H1 (cell line): ENCODE measurements at regions not wholly inside any gene's neighbourhood (a gene's known extent, or its start where the extent isn't known, plus 50 kb on each side); places are given as distances from the start of the nearest gene placed in this dataset.

Source experiments
- CTCF ChIA-PET: fragments of 300-600 bp; sonication (Branson Sonifier 250); formaldehyde crosslinking; loops from one replicate; lab custom pipeline; 2021; ENCODE audit not compliant: partially characterized antibody; lab: Charles Lee
- POLR2A ChIA-PET: fragments of 300-600 bp; sonication (Branson Sonifier 250); formaldehyde crosslinking; loops from one replicate; lab custom pipeline; 2021; ENCODE audit warnings: inconsistent platforms; ENCODE audit not compliant: partially characterized antibody; lab: Charles Lee
- DNase-seq, 2 experiments: peaks; one replicate each; pipeline versions ENCODE4 v3.0.0 to v3.0.0-alpha.2; 2010 to 2022; ENCODE audit warnings: low spot score in 2 of 2, low read depth in 1 of 2, mixed read lengths in 1 of 2
- FAIRE-seq: peaks from 2 replicates; lab custom pipeline; 2011; peaks lifted over from hg19 to GRCh38; lab: Jason Lieb, UNC
- H2AFZ ChIP-seq: 2 replicates; pipeline ENCODE4 v1.8.1; 2012; ENCODE audit warnings: low read length, inconsistent platforms
- H2AK5ac ChIP-seq: 2 replicates; pipeline ENCODE4 v1.6.1; 2013; ENCODE audit warnings: low read depth, low read length
- H2BK120ac ChIP-seq: replicated peaks from 2 replicates; pipeline ENCODE3; 2013; ENCODE audit warnings: low read depth, low read length, inconsistent platforms
- H2BK12ac ChIP-seq: 2 replicates; pipeline ENCODE4 v1.6.1; 2013; ENCODE audit warnings: low read depth, low read length
- H2BK15ac ChIP-seq: 2 replicates; pipeline ENCODE4 v1.6.1; 2013; ENCODE audit warnings: low read length
- H2BK20ac ChIP-seq: 2 replicates; pipeline ENCODE4 v1.6.1; 2013; ENCODE audit warnings: low read length
- H2BK5ac ChIP-seq: 2 replicates; pipeline ENCODE4 v1.6.1; 2013; ENCODE audit warnings: low read depth, low read length
- H3K14ac ChIP-seq: 2 replicates; pipeline ENCODE4 v1.6.1; 2013; ENCODE audit warnings: inconsistent platforms; ENCODE audit not compliant: insufficient read length
- H3K18ac ChIP-seq: 2 replicates; pipeline ENCODE4 v1.6.1; 2013; ENCODE audit warnings: low read length; ENCODE audit errors: extremely low read depth
- H3K23ac ChIP-seq: 2 replicates; pipeline ENCODE4 v1.6.1; 2013; ENCODE audit warnings: inconsistent platforms; ENCODE audit not compliant: insufficient read length
- H3K23me2 ChIP-seq: 2 replicates; pipeline ENCODE4 v1.6.1; 2013; ENCODE audit warnings: low read depth, low read length
- H3K27ac ChIP-seq: 2 replicates; pipeline ENCODE4 v1.6.1; 2011; ENCODE audit warnings: low read depth, low read length, inconsistent platforms
- H3K27me3 ChIP-seq, 4 experiments: replicated peaks in 1 of 4; 1 replicate in 1 of 4; 2 replicates in 3 of 4; pipeline versions ENCODE4 v1.6.1 to v1.8.1; 2011 to 2013; ENCODE audit warnings: low read length in 3 of 4, mild to moderate bottlenecking in 3 of 4, inconsistent platforms in 2 of 4, mixed read lengths in 2 of 4, moderate library complexity in 1 of 4; ENCODE audit not compliant: control insufficient read depth in 3 of 4, insufficient read depth in 3 of 4; ENCODE audit errors: extremely low read depth in 1 of 4
- H3K36me3 ChIP-seq, 4 experiments: 2 replicates each; pipeline versions ENCODE4 v1.6.1 to v1.8.1; 2011 to 2013; ENCODE audit warnings: mild to moderate bottlenecking in 4 of 4, low read length in 3 of 4, moderate library complexity in 2 of 4, control low read depth in 1 of 4, inconsistent platforms in 1 of 4; ENCODE audit not compliant: insufficient read depth in 4 of 4, control insufficient read depth in 2 of 4
- H3K4ac ChIP-seq: replicated peaks from 2 replicates; pipeline ENCODE3; 2013; ENCODE audit warnings: low read length, low read depth, mixed read lengths, inconsistent platforms; ENCODE audit not compliant: insufficient read length
- H3K4me1 ChIP-seq, 4 experiments: replicated peaks in 1 of 4; 1 replicate in 1 of 4; 2 replicates in 3 of 4; pipeline versions ENCODE4 v1.6.1 to v1.8.1; 2011 to 2013; ENCODE audit warnings: low read length in 3 of 4, inconsistent platforms in 2 of 4, mixed read lengths in 1 of 4; ENCODE audit not compliant: insufficient read depth in 4 of 4, control insufficient read depth in 3 of 4
- H3K4me2 ChIP-seq, 2 experiments: 2 replicates each; pipeline versions ENCODE4 v1.6.1 to v1.8.1; 2011 to 2013; ENCODE audit warnings: low read depth in 2 of 2, low read length in 2 of 2, control low read depth in 1 of 2, inconsistent platforms in 1 of 2, mild to moderate bottlenecking in 1 of 2; ENCODE audit not compliant: insufficient read depth in 1 of 2
- H3K4me3 ChIP-seq, 4 experiments: fragments of 200-600, 300-600 bp in 1 of 4; sonication (generic), shearing (Covaris generic), sonication (Bioruptor Twin) in 1 of 4; 2 replicates each; pipeline versions ENCODE4 v1.5.1 to v1.8.1; 2011 to 2016; ENCODE audit warnings: low read length in 4 of 4, low read depth in 3 of 4, control low read depth in 2 of 4, inconsistent platforms in 2 of 4, mild to moderate bottlenecking in 2 of 4, mixed read lengths in 1 of 4, moderate library complexity in 1 of 4; ENCODE audit not compliant: insufficient read depth in 2 of 4; ENCODE audit errors: extremely low read depth in 1 of 4
- H3K56ac ChIP-seq: replicated peaks from 2 replicates; pipeline ENCODE3; 2013; ENCODE audit warnings: low read depth, mild to moderate bottlenecking, mixed read lengths, low read length, inconsistent platforms; ENCODE audit not compliant: insufficient read length
- H3K79me1 ChIP-seq: 2 replicates; pipeline ENCODE4 v1.6.1; 2013; ENCODE audit warnings: low read depth, low read length, control low read depth
- H3K79me2 ChIP-seq, 2 experiments: 2 replicates each; pipeline versions ENCODE4 v1.6.1 to v1.8.1; 2012 to 2013; ENCODE audit warnings: low read length in 2 of 2, mild to moderate bottlenecking in 2 of 2, inconsistent platforms in 1 of 2; ENCODE audit not compliant: insufficient read depth in 2 of 2, control insufficient read depth in 1 of 2
- H3K9ac ChIP-seq, 4 experiments: replicated peaks in 1 of 4; 1 replicate in 1 of 4; 2 replicates in 3 of 4; pipeline versions ENCODE4 v1.6.1 to v1.8.1; 2011 to 2013; ENCODE audit warnings: low read depth in 3 of 4, low read length in 3 of 4, control low read depth in 2 of 4, mild to moderate bottlenecking in 2 of 4, moderate library complexity in 2 of 4, inconsistent platforms in 1 of 4; ENCODE audit errors: extremely low read depth in 1 of 4
- H3K9me3 ChIP-seq, 2 experiments: 2 replicates each; pipeline versions ENCODE4 v1.6.1 to v1.8.1; 2012 to 2013; ENCODE audit warnings: mild to moderate bottlenecking in 2 of 2, moderate library complexity in 2 of 2, control low read depth in 1 of 2, inconsistent platforms in 1 of 2, low read depth in 1 of 2, low read length in 1 of 2, mixed read lengths in 1 of 2; ENCODE audit not compliant: insufficient read depth in 2 of 2
- H4K20me1 ChIP-seq, 2 experiments: replicated peaks in 1 of 2; 2 replicates each; pipeline versions ENCODE3 to v1.8.1; 2011 to 2013; ENCODE audit warnings: inconsistent platforms in 2 of 2, low read length in 2 of 2, mild to moderate bottlenecking in 1 of 2; ENCODE audit not compliant: insufficient read depth in 2 of 2, control insufficient read depth in 1 of 2
- H4K5ac ChIP-seq: 2 replicates; pipeline ENCODE4 v1.6.1; 2013; ENCODE audit warnings: low read length, low read depth, mixed read lengths, inconsistent platforms; ENCODE audit not compliant: insufficient read length
- H4K8ac ChIP-seq: 2 replicates; pipeline ENCODE4 v1.8.0; 2013; ENCODE audit warnings: mild to moderate bottlenecking, moderate library complexity, low read length, inconsistent platforms; ENCODE audit not compliant: insufficient read depth; ENCODE audit errors: extremely low read depth
- H4K91ac ChIP-seq: replicated peaks from 2 replicates; pipeline ENCODE3; 2013; ENCODE audit warnings: low read length, mixed read lengths, inconsistent platforms; ENCODE audit not compliant: insufficient read length
- CBX5 ChIP-seq: fragments of 300-800, 300-1000 bp; sonication (generic); IDR thresholded peaks from 2 replicates; pipeline ENCODE4 v1.7.1; 2016; ENCODE audit warnings: antibody characterized with exemption, low read length, low read depth
- EP300 ChIP-seq, 2 experiments: IDR thresholded peaks; 1 replicate in 1 of 2; 2 replicates in 1 of 2; pipeline ENCODE4 v1.6.1; 2011 to 2012; ENCODE audit warnings: low read depth in 2 of 2, low read length in 2 of 2, mild to moderate bottlenecking in 2 of 2, borderline replicate concordance in 1 of 2, inconsistent platforms in 1 of 2, moderate library complexity in 1 of 2
- EZH2 ChIP-seq: fragments of 200-600 bp; sonication (generic); IDR thresholded peaks from 2 replicates; pipeline ENCODE4 v1.7.1; 2012; ENCODE audit warnings: low read depth, mild to moderate bottlenecking, moderate library complexity, low read length, inconsistent platforms; ENCODE audit not compliant: severe bottlenecking
- GABPA ChIP-seq: IDR thresholded peaks from 2 replicates; pipeline ENCODE4 v1.6.1; 2011; ENCODE audit warnings: mild to moderate bottlenecking, low read length, moderate library complexity, borderline replicate concordance; ENCODE audit not compliant: insufficient read depth
- HDAC6 ChIP-seq: IDR thresholded peaks from one replicate; pipeline ENCODE4 v1.7.1; 2012; ENCODE audit warnings: low read depth, mild to moderate bottlenecking, inconsistent platforms, low read length, moderate library complexity
- KDM1A ChIP-seq: fragments of 200-600, 300-600 bp; sonication (generic); IDR thresholded peaks from 2 replicates; pipeline ENCODE4 v1.7.1; 2016; ENCODE audit warnings: mild to moderate bottlenecking, low read length, borderline replicate concordance
- KDM4A ChIP-seq: IDR thresholded peaks from one replicate; pipeline ENCODE4 v1.7.1; 2012; ENCODE audit warnings: low read depth, mild to moderate bottlenecking, moderate library complexity, low read length, inconsistent platforms; ENCODE audit not compliant: severe bottlenecking
- MAX ChIP-seq: IDR thresholded peaks from 2 replicates; pipeline ENCODE4 v1.6.1; 2012; ENCODE audit warnings: inconsistent platforms
- RAD21 ChIP-seq, 2 experiments: IDR thresholded peaks in 1 of 2; conservative IDR thresholded peaks in 1 of 2; 2 replicates each; pipeline ENCODE4 v1.6.1; 2011; ENCODE audit warnings: low read depth in 2 of 2, low read length in 2 of 2, improper control_type of control experiment in 1 of 2, inconsistent platforms in 1 of 2, mild to moderate bottlenecking in 1 of 2, moderate library complexity in 1 of 2
- SIRT6 ChIP-seq: IDR thresholded peaks from one replicate; pipeline ENCODE4 v1.7.1; 2012; ENCODE audit warnings: low read length, inconsistent platforms
- SIX5 ChIP-seq: IDR thresholded peaks from 2 replicates; pipeline ENCODE4 v1.6.1; 2011; ENCODE audit warnings: mild to moderate bottlenecking, low read depth, low read length
- TAF1 ChIP-seq: IDR thresholded peaks from 2 replicates; pipeline ENCODE4 v1.6.1; 2011; ENCODE audit warnings: mild to moderate bottlenecking, low read depth, low read length
- TBP ChIP-seq: IDR thresholded peaks from 2 replicates; pipeline ENCODE4 v1.6.1; 2011; ENCODE audit warnings: low read depth, low read length, improper control_type of control experiment
- YY1 ChIP-seq: IDR thresholded peaks from 2 replicates; pipeline ENCODE4 v1.6.1; 2011; ENCODE audit warnings: low read depth, mild to moderate bottlenecking, low read length
- ZNF274 ChIP-seq: IDR thresholded peaks from 2 replicates; pipeline ENCODE4 v1.7.0; 2012; ENCODE audit warnings: low read length, borderline replicate concordance; ENCODE audit errors: extremely low read depth
- WGBS, 2 experiments: shearing (Covaris generic) in 1 of 2; methylation state at CpG; one replicate each; pipeline versions ENCODE4 v1.1.6 to v1.1.7; 2013 to 2015; ENCODE audit warnings: low lambda C conversion rate in 2 of 2, mixed read lengths in 2 of 2, inconsistent platforms in 1 of 2, low coverage in 1 of 2, missing lambda C conversion rate in 1 of 2; ENCODE audit not compliant: insufficient replicate concordance in 2 of 2, insufficient coverage in 1 of 2, insufficient read length in 1 of 2; ENCODE audit errors: extremely low coverage in 1 of 2, missing lambda C conversion rate in 1 of 2; 5-methylcytosine and 5-hydroxymethylcytosine counted together

- no peak overlapping the region for H2BK5ac ChIP-seq
- no peak overlapping the region for H3K4me3 ChIP-seq
- no peak overlapping the region for H3K18ac ChIP-seq
- H2BK12ac ChIP-seq = no peak overlapping the region
- no peak overlapping the region for H2BK120ac ChIP-seq
- H2AK5ac ChIP-seq = no peak overlapping the region
- no peaks in the 10 kb centered on the region for H3K79me2 ChIP-seq
- H4K5ac ChIP-seq = no peak overlapping the region
- no peaks in the 10 kb centered on the region for H3K36me3 ChIP-seq
- ChIA-PET POLR2A (no interaction called here), CTCF (no interaction called here)
- no peak overlapping the region for H3K14ac ChIP-seq
- H4K20me1 ChIP-seq = no peaks in the 10 kb centered on the region
- no peak overlapping the region for H3K27ac ChIP-seq
- no peak overlapping the region for H3K4ac ChIP-seq
- no peak overlapping the region for H4K91ac ChIP-seq
- FAIRE-seq = no peak
- peaks cover 0 to 3% (median 0%) of the 10 kb centered on the region in 4 experiments; a peak in 1 of 7 replicates for H3K4me1 ChIP-seq
- DNase-seq = no peak
- no peak overlapping the region for H3K56ac ChIP-seq
- no peak overlapping the region for H3K23ac ChIP-seq
- H2AFZ ChIP-seq = no peak overlapping the region
- no peak overlapping the region for H3K4me2 ChIP-seq
- no peak overlapping the region for H2BK20ac ChIP-seq
- no peak overlapping the region for H3K9ac ChIP-seq
- H2BK15ac ChIP-seq = no peak overlapping the region
- 65% methylated on average over 3 of the region's 3 CpGs; no CpG with 5 or more reads in 1 of the 2 experiments for WGBS, 2 experiments
- H3K79me1 ChIP-seq = no peaks in the 10 kb centered on the region
- 0 out of 4 replicates have a peak, but pooled peaks cover 0 to 4% of the 10 kb centered on the region in 2 experiments for H3K9me3 ChIP-seq
- no peaks in the 10 kb centered on the region for H3K27me3 ChIP-seq
- H3K23me2 ChIP-seq = no peaks in the 10 kb centered on the region
- no peak overlapping the region for H4K8ac ChIP-seq
- TF ChIP-seq YY1 (no peak), GABPA (no peak), KDM4A (no peak), MAX (no peak), CBX5 (no peak), TBP (no peak), SIX5 (no peak), HDAC6 (no peak), TAF1 (no peak), KDM1A (no peak), SIRT6 (no peak), ZNF274 (no peak), EZH2 (no peak), RAD21 (IDR thresholded peaks at IDR 0.05 in 1 of 2, conservative IDR thresholded peaks at IDR 0.05 in 1 of 2; ENCODE audit: low read depth in 2 of 2, low read length in 2 of 2) (no peak), EP300 (IDR thresholded peaks at IDR 0.05; ENCODE audit: borderline replicate concordance in 1 of 2, low read depth in 2 of 2, low read length in 2 of 2) (no peak)
These were observed 99.8 kb upstream of the ZEB2 start for GRCh38 chr2:144619760-144620159.
